ENCODE measurements at regions not wholly inside any gene's neighbourhood (a gene's known extent, or its start where the extent isn't known, plus 50 kb on each side); places are given as distances from the start of the nearest gene placed in this dataset.
"Not testable (repeated sequence)": the region's sequence is repeated elsewhere in the genome, so short reads cannot be mapped to it uniquely, and the experiment has no call there.

DNA sequence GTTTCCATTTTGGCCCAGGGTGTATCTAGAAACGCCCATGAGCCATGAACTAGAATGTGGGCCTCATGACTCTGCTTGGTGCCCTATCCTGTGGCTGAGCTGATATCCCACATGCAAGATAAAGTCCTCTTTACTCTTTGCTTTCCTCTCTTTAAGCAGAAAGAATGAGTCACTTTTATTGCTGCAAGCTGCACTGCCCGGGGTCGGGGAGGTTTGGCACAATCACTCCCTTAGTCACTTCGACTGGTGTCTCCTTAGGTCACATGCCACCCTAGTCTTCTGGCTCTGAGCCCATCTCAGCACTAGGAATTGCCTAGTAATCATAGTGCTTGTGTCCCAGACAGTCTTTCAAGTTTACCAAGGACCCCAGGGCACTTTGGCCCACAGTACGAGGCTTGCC is 75.1 kb upstream of the CXorf66 start:
- Histone ChIP-seq H3K4me3 (ENCODE audit: low read length in 2 of 2) (no peak overlapping the region), H3K27ac (ENCODE audit: low read depth in 1 of 2, low read length in 1 of 2) (no peak overlapping the region), H3K27me3 (ENCODE audit: control insufficient read depth in 2 of 2, insufficient read depth in 1 of 2, low read length in 1 of 2) (no peaks in the 10 kb centered on the region), H3K9me3 (ENCODE audit: control insufficient read depth in 2 of 2, insufficient read depth in 1 of 2, low read length in 1 of 2) (peaks cover 0 to 3% of the 10 kb centered on the region in 2 donors), H3K36me3 (ENCODE audit: control insufficient read depth in 2 of 2, insufficient read depth in 2 of 2, low read length in 1 of 2) (no peaks in the 10 kb centered on the region), H3K4me1 (ENCODE audit: control insufficient read depth in 2 of 2, insufficient read depth in 2 of 2, low read length in 2 of 2) (no peaks in the 10 kb centered on the region)
- WGBS = 92% methylated on average over 5 of the region's 5 CpGs
- no peak for DNase-seq (ENCODE audit: low read depth in 6 of 9, low spot score in 9 of 9)

DNA sequence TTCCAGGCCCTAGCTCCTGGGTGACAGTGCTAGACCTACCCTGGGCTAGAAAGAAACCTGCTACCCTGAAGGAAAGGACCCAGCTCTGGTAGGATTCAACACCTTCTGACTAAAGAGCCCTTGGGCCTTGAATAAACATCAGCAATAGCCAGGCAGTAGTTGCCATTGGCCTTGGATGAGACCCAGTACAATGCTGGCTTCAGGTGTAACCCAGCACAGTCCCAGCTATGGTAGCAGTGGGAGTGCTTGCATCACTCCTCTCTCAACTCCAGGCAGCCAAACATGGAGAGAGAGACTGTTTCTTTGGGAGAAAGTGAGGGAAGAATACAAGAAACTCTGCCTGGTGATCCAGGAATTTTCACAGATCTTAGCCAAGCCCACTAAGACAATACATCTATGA is 73.5 kb upstream of the CXorf66 start:
- peaks cover 0 to 3% of the 10 kb centered on the region in 2 donors for H3K9me3 ChIP-seq (ENCODE audit: control insufficient read depth in 2 of 2, insufficient read depth in 1 of 2, low read length in 1 of 2)
- DNase-seq (ENCODE audit: low read depth in 6 of 9, low spot score in 9 of 9) = no peak
- H3K4me3 ChIP-seq (ENCODE audit: low read length in 2 of 2) = no peak overlapping the region
- H3K4me1 ChIP-seq (ENCODE audit: control insufficient read depth in 2 of 2, insufficient read depth in 2 of 2, low read length in 2 of 2) = no peaks in the 10 kb centered on the region
- no peaks in the 10 kb centered on the region for H3K27me3 ChIP-seq (ENCODE audit: control insufficient read depth in 2 of 2, insufficient read depth in 1 of 2, low read length in 1 of 2)
- H3K27ac ChIP-seq (ENCODE audit: low read depth in 1 of 2, low read length in 1 of 2) = no peak overlapping the region
- H3K36me3 ChIP-seq (ENCODE audit: control insufficient read depth in 2 of 2, insufficient read depth in 2 of 2, low read length in 1 of 2) = no peaks in the 10 kb centered on the region

DNA sequence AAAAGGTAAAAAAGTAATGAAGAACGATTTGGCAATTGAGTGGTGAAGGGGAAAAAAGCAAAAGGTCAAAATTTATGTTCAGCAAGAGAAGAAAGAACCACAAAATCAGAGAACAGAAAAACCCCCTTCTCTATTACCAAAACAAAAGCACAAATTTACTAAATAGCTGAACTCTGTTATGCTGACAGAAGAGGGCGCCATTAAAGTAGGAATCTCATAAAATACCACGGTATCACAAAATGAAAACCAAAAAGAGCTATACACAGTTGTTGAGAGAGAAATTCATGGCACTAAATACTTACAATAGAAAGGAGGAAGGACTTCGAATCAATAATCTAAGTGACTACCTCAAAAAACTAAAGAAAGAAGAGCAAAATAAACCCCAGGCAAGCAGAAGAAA is 69.6 kb upstream of the CXorf66 start:
- Histone ChIP-seq H3K27ac (ENCODE audit: low read depth in 1 of 2, low read length in 1 of 2) (no peak overlapping the region), H3K4me1 (ENCODE audit: control insufficient read depth in 2 of 2, insufficient read depth in 2 of 2, low read length in 2 of 2) (no peaks in the 10 kb centered on the region), H3K9me3 (ENCODE audit: control insufficient read depth in 2 of 2, insufficient read depth in 1 of 2, low read length in 1 of 2) (peaks cover 0 to 3% of the 10 kb centered on the region in 2 donors), H3K36me3 (ENCODE audit: control insufficient read depth in 2 of 2, insufficient read depth in 2 of 2, low read length in 1 of 2) (no peaks in the 10 kb centered on the region), H3K27me3 (ENCODE audit: control insufficient read depth in 2 of 2, insufficient read depth in 1 of 2, low read length in 1 of 2) (no peaks in the 10 kb centered on the region), H3K4me3 (ENCODE audit: low read length in 2 of 2) (no peak overlapping the region)
- DNase-seq (ENCODE audit: low read depth in 6 of 9, low spot score in 9 of 9) = no peak
- WGBS = 23% methylated on average over 4 of the region's 4 CpGs

DNA sequence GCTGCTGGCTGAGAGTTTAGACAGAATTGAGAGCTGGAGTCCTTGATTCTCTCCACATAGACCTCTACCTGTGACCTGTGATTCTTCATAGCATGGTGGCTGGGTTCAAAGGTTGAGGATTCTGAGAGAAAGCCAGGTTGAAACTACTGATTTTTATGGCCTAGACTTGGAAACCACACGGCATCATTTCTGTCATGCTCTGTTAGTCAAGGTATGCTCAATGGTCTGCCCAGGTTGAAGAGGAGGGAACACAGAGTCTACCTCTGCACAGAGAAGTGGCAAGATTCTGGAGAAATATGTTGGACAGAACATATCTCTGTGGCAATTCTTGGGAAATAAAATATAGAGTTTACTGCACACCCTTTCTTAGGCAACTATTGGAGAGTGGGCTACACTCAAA is 57.2 kb upstream of the CXorf66 start:
- H3K27ac ChIP-seq (ENCODE audit: low read depth in 1 of 2, low read length in 1 of 2) = no peak overlapping the region
- H3K4me1 ChIP-seq (ENCODE audit: control insufficient read depth in 2 of 2, insufficient read depth in 2 of 2, low read length in 2 of 2) = no peaks in the 10 kb centered on the region
- 97% methylated on average over 1 of the region's 1 CpG for WGBS
- no peak overlapping the region for H3K4me3 ChIP-seq (ENCODE audit: low read length in 2 of 2)
- no peak for DNase-seq (ENCODE audit: low read depth in 6 of 9, low spot score in 9 of 9)
- no peaks in the 10 kb centered on the region for H3K36me3 ChIP-seq (ENCODE audit: control insufficient read depth in 2 of 2, insufficient read depth in 2 of 2, low read length in 1 of 2)
- H3K9me3 ChIP-seq (ENCODE audit: control insufficient read depth in 2 of 2, insufficient read depth in 1 of 2, low read length in 1 of 2) = no peaks in the 10 kb centered on the region
- no peaks in the 10 kb centered on the region for H3K27me3 ChIP-seq (ENCODE audit: control insufficient read depth in 2 of 2, insufficient read depth in 1 of 2, low read length in 1 of 2)

DNA sequence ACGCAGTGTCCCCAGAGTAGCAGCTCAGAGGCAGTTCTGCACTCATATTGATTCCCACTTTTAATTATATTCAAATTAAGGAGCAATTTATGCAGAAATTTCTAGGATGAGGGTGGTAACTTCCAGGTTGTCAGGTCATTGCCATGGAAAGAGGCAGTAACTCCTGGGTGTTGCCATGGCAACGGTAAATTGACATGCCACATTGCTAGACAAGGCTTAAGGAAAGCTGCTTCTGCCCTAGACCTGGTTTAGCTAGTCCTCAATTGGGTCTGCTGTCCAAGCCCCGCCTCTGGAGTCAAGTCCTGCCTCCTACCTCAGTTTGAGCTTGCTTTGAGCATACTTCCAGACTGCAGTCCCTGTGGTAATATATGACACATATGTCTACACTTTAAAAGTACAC is 53.8 kb upstream of the CXorf66 start:
- not testable (repeated sequence) for H3K27me3 ChIP-seq (ENCODE audit: control insufficient read depth in 2 of 2, insufficient read depth in 1 of 2, low read length in 1 of 2); H3K4me1 ChIP-seq (ENCODE audit: control insufficient read depth in 2 of 2, insufficient read depth in 2 of 2, low read length in 2 of 2); H3K9me3 ChIP-seq (ENCODE audit: control insufficient read depth in 2 of 2, insufficient read depth in 1 of 2, low read length in 1 of 2); H3K4me3 ChIP-seq (ENCODE audit: low read length in 2 of 2); H3K36me3 ChIP-seq (ENCODE audit: control insufficient read depth in 2 of 2, insufficient read depth in 2 of 2, low read length in 1 of 2); H3K27ac ChIP-seq (ENCODE audit: low read depth in 1 of 2, low read length in 1 of 2); DNase-seq (ENCODE audit: low read depth in 6 of 9, low spot score in 9 of 9)
- 92% methylated on average over 1 of the region's 3 CpGs for WGBS

All from thymus (tissue), 11 donors.